Breast epithelium (tissue), 4 donors: ENCODE measurements at regions not wholly inside any gene's neighbourhood (a gene's known extent, or its start where the extent isn't known, plus 50 kb on each side); places are given as distances from the start of the nearest gene placed in this dataset.

Experiments
- DNase-seq, 2 donors: peaks; one replicate each; pipeline ENCODE4 v3.0.0-alpha.2; 2019; ENCODE audit warnings: low spot score in 2 of 2
- H3K27ac ChIP-seq, 2 donors: fragments of 200-600 bp; sonication (generic) in 1 of 2; one replicate each; pipeline ENCODE4 v1.5.1; 2016 to 2019; ENCODE audit warnings: mild to moderate bottlenecking in 1 of 2
- H3K27me3 ChIP-seq, 2 donors: fragments of 200-600 bp; sonication (generic) in 1 of 2; one replicate each; pipeline versions ENCODE4 v1.5.1 to v1.6.0; 2017 to 2019; ENCODE audit warnings: control low read depth in 1 of 2, mild to moderate bottlenecking in 1 of 2
- H3K36me3 ChIP-seq: fragments of 200-600 bp; one replicate; pipeline ENCODE4 v1.5.1; 2019
- H3K4me1 ChIP-seq, 2 donors: fragments of 200-600 bp; sonication (generic); one replicate each; pipeline ENCODE4 v1.5.1; 2016 to 2019; ENCODE audit warnings: control low read depth in 1 of 2
- H3K4me3 ChIP-seq, 3 donors: fragments of 200-600 bp; sonication (generic); 1 replicate in 2 of 3; 2 replicates in 1 of 3; pipeline ENCODE4 v1.5.1; 2016 to 2019; ENCODE audit warnings: mild to moderate bottlenecking in 3 of 3, moderate library complexity in 2 of 3
- H3K9me3 ChIP-seq, 2 donors: fragments of 200-600 bp; sonication (generic) in 1 of 2; one replicate each; pipeline ENCODE4 v1.5.1; 2016 to 2019; ENCODE audit warnings: control low read depth in 1 of 2
- CTCF ChIP-seq, 3 donors: fragments of 450-650 bp; IDR thresholded peaks; one replicate each; pipeline ENCODE4 v1.5.1; 2016 to 2017; ENCODE audit warnings: antibody characterized with exemption in 3 of 3, mild to moderate bottlenecking in 3 of 3, moderate library complexity in 3 of 3
- POLR2A ChIP-seq: fragments of 450-650 bp; IDR thresholded peaks from one replicate; pipeline ENCODE4 v1.6.1; 2016; ENCODE audit warnings: antibody characterized with exemption, mild to moderate bottlenecking, moderate library complexity
- POLR2AphosphoS5 ChIP-seq, 3 donors: sonication (generic); formaldehyde crosslinking; IDR thresholded peaks; one replicate each; pipeline ENCODE4 v1.6.1; 2017; ENCODE audit warnings: antibody characterized with exemption in 3 of 3
- intact Hi-C: fragments of 100-400 bp; cut with DNase I; formaldehyde crosslinking; loops from one replicate; pipeline ENCODE4 v1.15.1; 2023; ENCODE audit warnings: low total_unique reads

- Histone ChIP-seq H3K27me3 (no peaks in the 10 kb centered on the region), H3K4me1 (no peaks in the 10 kb centered on the region), H3K36me3 (no peaks in the 10 kb centered on the region), H3K27ac (no peak overlapping the region), H3K9me3 (no peaks in the 10 kb centered on the region), H3K4me3 (no peak overlapping the region)
- intact Hi-C loops: no loop called here
- TF ChIP-seq CTCF (IDR thresholded peaks at IDR 0.05): no peak
- TF ChIP-seq POLR2AphosphoS5 (IDR thresholded peaks at IDR 0.05): no peak
- TF ChIP-seq POLR2A: no peak
- DNase-seq: no peak
These were observed 196.1 kb upstream of the FLRT2 start for GRCh38 chr14:85333841-85334240.

- Histone ChIP-seq H3K27ac (no peak overlapping the region), H3K9me3 (no peaks in the 10 kb centered on the region)
These were observed 195.6 kb upstream of the FLRT2 start for GRCh38 chr14:85334316-85334715.

GRCh38 chr14:85336257-85336656 lies 193.7 kb upstream of the FLRT2 start:
- TF ChIP-seq POLR2AphosphoS5 (IDR thresholded peaks at IDR 0.05) (no peak), POLR2A (no peak), CTCF (IDR thresholded peaks at IDR 0.05) (no peak)
- intact Hi-C loops: no loop called here
- Histone ChIP-seq H3K9me3 (no peaks in the 10 kb centered on the region), H3K4me1 (no peaks in the 10 kb centered on the region), H3K27me3 (no peaks in the 10 kb centered on the region), H3K27ac (no peak overlapping the region), H3K4me3 (no peak overlapping the region), H3K36me3 (no peaks in the 10 kb centered on the region)
- no peak for DNase-seq

More at GRCh38 chr14:85334316-85334715, 195.6 kb upstream of the FLRT2 start:
- intact Hi-C loops: no loop called here
- H3K4me3 ChIP-seq: no peak overlapping the region
- DNase-seq: no peak
- H3K4me1 ChIP-seq: no peaks in the 10 kb centered on the region
- H3K36me3 ChIP-seq: no peaks in the 10 kb centered on the region
- no peaks in the 10 kb centered on the region for H3K27me3 ChIP-seq
- no peak for TF ChIP-seq POLR2AphosphoS5 (IDR thresholded peaks at IDR 0.05)
- no peak for TF ChIP-seq POLR2A

GRCh38 chr14:85336817-85337216 lies 193.1 kb upstream of the FLRT2 start:
- no peak overlapping the region for H3K27ac ChIP-seq
- H3K27me3 ChIP-seq: no peaks in the 10 kb centered on the region
- H3K4me1 ChIP-seq: no peaks in the 10 kb centered on the region
- TF ChIP-seq CTCF (IDR thresholded peaks at IDR 0.05) (no peak), POLR2AphosphoS5 (IDR thresholded peaks at IDR 0.05) (no peak), POLR2A (no peak)
- H3K36me3 ChIP-seq: no peaks in the 10 kb centered on the region
- no peak overlapping the region for H3K4me3 ChIP-seq
- DNase-seq: no peak
- no peaks in the 10 kb centered on the region for H3K9me3 ChIP-seq
- intact Hi-C loops: no loop called here

GRCh38 chr14:85338895-85339294 lies 191.0 kb upstream of the FLRT2 start:
- Histone ChIP-seq H3K36me3 (no peaks in the 10 kb centered on the region), H3K4me1 (no peaks in the 10 kb centered on the region), H3K9me3 (no peaks in the 10 kb centered on the region), H3K4me3 (no peak overlapping the region), H3K27ac (no peak overlapping the region), H3K27me3 (no peaks in the 10 kb centered on the region)
- no peak for DNase-seq
- TF ChIP-seq POLR2A (no peak), POLR2AphosphoS5 (IDR thresholded peaks at IDR 0.05) (no peak), CTCF (IDR thresholded peaks at IDR 0.05) (no peak)
- intact Hi-C loops: no loop called here
